Gastrocnemius medialis (tissue), 4 donors: ENCODE measurements at regions not wholly inside any gene's neighbourhood (a gene's known extent, or its start where the extent isn't known, plus 50 kb on each side); places are given as distances from the start of the nearest gene placed in this dataset.

Experiments
- POLR2A ChIP-seq, 2 donors: fragments of 450-650 bp; IDR thresholded peaks; one replicate each; pipeline ENCODE4 v1.6.1; 2017; ENCODE audit warnings: antibody characterized with exemption in 2 of 2, mild to moderate bottlenecking in 2 of 2, moderate library complexity in 2 of 2
- TF ChIP-seq, protein P1 (sequence below), 5 experiments: fragments of 450-650 bp in 3 of 5; fragments of 200-600 bp in 2 of 5; sonication (generic) in 2 of 5; IDR thresholded peaks in 4 of 5; conservative IDR thresholded peaks in 1 of 5; 1 replicate in 4 of 5; 2 replicates in 1 of 5; pipeline ENCODE4 v1.5.1; 2016 to 2019; ENCODE audit warnings: antibody characterized with exemption in 5 of 5, mild to moderate bottlenecking in 3 of 5, moderate library complexity in 3 of 5

DNA sequence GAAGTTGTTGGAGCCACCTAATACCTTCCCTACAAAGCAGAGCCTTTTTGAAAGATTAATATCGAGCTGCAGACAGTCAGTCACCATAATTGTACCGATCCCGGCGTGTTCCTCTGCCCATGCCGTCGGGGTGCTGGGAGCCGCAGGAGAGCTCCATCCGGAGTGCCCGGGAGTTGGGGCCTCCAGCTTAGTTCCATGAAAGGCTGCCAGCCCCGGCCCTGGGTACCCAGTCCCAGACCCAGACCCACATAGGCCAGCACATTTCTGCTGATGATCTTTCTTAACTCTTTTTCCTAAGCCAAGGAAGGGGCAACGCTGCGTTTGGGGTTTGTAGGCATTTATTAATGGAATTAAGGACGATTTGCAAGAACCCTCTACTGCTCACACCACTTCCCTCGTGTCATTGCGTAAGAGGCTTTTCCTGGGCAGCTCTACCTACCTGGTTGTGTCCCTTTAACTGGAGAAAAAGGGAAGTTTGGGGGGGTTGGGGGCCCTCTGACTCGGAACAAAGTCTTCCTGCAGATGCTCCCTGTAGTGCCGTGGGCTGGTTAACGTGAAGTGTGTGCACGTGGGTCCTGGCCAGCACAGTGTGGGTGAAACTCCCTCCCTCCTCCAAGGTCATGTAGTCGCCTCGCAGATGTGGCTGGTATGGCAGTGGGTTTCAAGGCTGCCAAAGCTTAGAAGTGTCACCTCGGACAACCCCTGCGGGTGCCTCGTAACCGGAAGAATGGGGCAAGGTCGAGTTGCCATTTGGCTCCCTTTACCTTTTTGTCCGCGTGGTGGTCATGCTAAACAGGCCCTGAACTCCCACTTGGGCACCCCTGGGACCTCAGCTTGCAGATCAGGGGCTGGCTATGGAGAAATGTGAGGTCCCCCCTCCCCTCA is 54.3 kb upstream of the APCDD1L start:
- TF ChIP-seq, protein P1, sequence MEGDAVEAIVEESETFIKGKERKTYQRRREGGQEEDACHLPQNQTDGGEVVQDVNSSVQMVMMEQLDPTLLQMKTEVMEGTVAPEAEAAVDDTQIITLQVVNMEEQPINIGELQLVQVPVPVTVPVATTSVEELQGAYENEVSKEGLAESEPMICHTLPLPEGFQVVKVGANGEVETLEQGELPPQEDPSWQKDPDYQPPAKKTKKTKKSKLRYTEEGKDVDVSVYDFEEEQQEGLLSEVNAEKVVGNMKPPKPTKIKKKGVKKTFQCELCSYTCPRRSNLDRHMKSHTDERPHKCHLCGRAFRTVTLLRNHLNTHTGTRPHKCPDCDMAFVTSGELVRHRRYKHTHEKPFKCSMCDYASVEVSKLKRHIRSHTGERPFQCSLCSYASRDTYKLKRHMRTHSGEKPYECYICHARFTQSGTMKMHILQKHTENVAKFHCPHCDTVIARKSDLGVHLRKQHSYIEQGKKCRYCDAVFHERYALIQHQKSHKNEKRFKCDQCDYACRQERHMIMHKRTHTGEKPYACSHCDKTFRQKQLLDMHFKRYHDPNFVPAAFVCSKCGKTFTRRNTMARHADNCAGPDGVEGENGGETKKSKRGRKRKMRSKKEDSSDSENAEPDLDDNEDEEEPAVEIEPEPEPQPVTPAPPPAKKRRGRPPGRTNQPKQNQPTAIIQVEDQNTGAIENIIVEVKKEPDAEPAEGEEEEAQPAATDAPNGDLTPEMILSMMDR (IDR thresholded peaks at IDR 0.05 in 4 of 5, conservative IDR thresholded peaks at IDR 0.05 in 1 of 5): no peak
- no peak for TF ChIP-seq POLR2A (IDR thresholded peaks at IDR 0.05)
